Trophoblast cell (in vitro differentiated cells and primary cell): ENCODE measurements at regions not wholly inside any gene's neighbourhood (a gene's known extent, or its start where the extent isn't known, plus 50 kb on each side); places are given as distances from the start of the nearest gene placed in this dataset.

Experiments
- DNase-seq, 2 donors: peaks; one replicate each; pipeline ENCODE4 v3.0.0-alpha.2; 2016
- H2AFZ ChIP-seq: 2 replicates; pipeline ENCODE4 v1.6.1; 2013; ENCODE audit warnings: low read length, moderate library complexity, mild to moderate bottlenecking; ENCODE audit not compliant: insufficient read depth, poor library complexity
- H2AK5ac ChIP-seq: 2 replicates; pipeline ENCODE4 v1.6.1; 2013; ENCODE audit warnings: mild to moderate bottlenecking, low read length
- H2BK120ac ChIP-seq: 2 replicates; pipeline ENCODE4 v1.6.1; 2013; ENCODE audit warnings: low read length, mild to moderate bottlenecking, moderate library complexity; ENCODE audit not compliant: insufficient read depth, poor library complexity
- H2BK12ac ChIP-seq: 2 replicates; pipeline ENCODE4 v1.6.1; 2013; ENCODE audit warnings: mild to moderate bottlenecking, low read length, moderate library complexity
- H2BK5ac ChIP-seq: 2 replicates; pipeline ENCODE4 v1.6.1; 2013; ENCODE audit warnings: low read length, low read depth, moderate library complexity, mild to moderate bottlenecking; ENCODE audit not compliant: poor library complexity
- H3K14ac ChIP-seq: 2 replicates; pipeline ENCODE4 v1.6.1; 2013; ENCODE audit warnings: mild to moderate bottlenecking, low read length
- H3K18ac ChIP-seq: 2 replicates; pipeline ENCODE4 v1.6.1; 2013; ENCODE audit warnings: mild to moderate bottlenecking, low read length
- H3K23ac ChIP-seq: 2 replicates; pipeline ENCODE4 v1.6.1; 2013; ENCODE audit warnings: low read length
- H3K27ac ChIP-seq: 2 replicates; pipeline ENCODE4 v1.5.1; 2013; ENCODE audit warnings: low read depth, mild to moderate bottlenecking, inconsistent platforms, low read length, moderate library complexity
- H3K27me3 ChIP-seq: 2 replicates; pipeline ENCODE4 v1.6.1; 2013; ENCODE audit warnings: inconsistent platforms, mild to moderate bottlenecking, low read length, moderate library complexity; ENCODE audit not compliant: insufficient read depth
- H3K36me3 ChIP-seq, 2 experiments: 1 replicate in 1 of 2; 2 replicates in 1 of 2; pipeline ENCODE4 v1.6.1; 2013; ENCODE audit warnings: low read length in 2 of 2, mild to moderate bottlenecking in 2 of 2, moderate library complexity in 1 of 2; ENCODE audit not compliant: insufficient read depth in 2 of 2, control insufficient read depth in 1 of 2
- H3K4ac ChIP-seq: 2 replicates; pipeline ENCODE4 v1.6.1; 2013; ENCODE audit warnings: low read depth, mild to moderate bottlenecking, low read length, moderate library complexity
- H3K4me1 ChIP-seq, 2 experiments: 1 replicate in 1 of 2; 2 replicates in 1 of 2; pipeline ENCODE4 v1.6.1; 2013; ENCODE audit warnings: low read length in 2 of 2, mild to moderate bottlenecking in 2 of 2, moderate library complexity in 1 of 2; ENCODE audit not compliant: insufficient read depth in 2 of 2, control insufficient read depth in 1 of 2
- H3K4me2 ChIP-seq: 2 replicates; pipeline ENCODE4 v1.6.1; 2013; ENCODE audit warnings: inconsistent platforms, mild to moderate bottlenecking, low read length, moderate library complexity
- H3K4me3 ChIP-seq: 2 replicates; pipeline ENCODE4 v1.5.1; 2013; ENCODE audit warnings: mild to moderate bottlenecking, low read depth, low read length, inconsistent platforms
- H3K79me1 ChIP-seq: one replicate; pipeline ENCODE4 v1.6.1; 2013; ENCODE audit warnings: low read length
- H3K79me2 ChIP-seq: 2 replicates; pipeline ENCODE4 v1.6.1; 2013; ENCODE audit warnings: low read length, mild to moderate bottlenecking; ENCODE audit not compliant: control insufficient read depth, insufficient read depth, poor library complexity
- H3K9ac ChIP-seq: 2 replicates; pipeline ENCODE4 v1.6.1; 2013; ENCODE audit warnings: mild to moderate bottlenecking, low read length
- H3K9me3 ChIP-seq: 2 replicates; pipeline ENCODE4 v1.6.1; 2013; ENCODE audit warnings: low read depth, mild to moderate bottlenecking, control low read depth, inconsistent platforms, low read length; ENCODE audit not compliant: insufficient read depth
- H4K12ac ChIP-seq: 2 replicates; pipeline ENCODE4 v1.6.1; 2013; ENCODE audit warnings: low read depth, mild to moderate bottlenecking, low read length, moderate library complexity
- H4K8ac ChIP-seq: 2 replicates; pipeline ENCODE4 v1.6.1; 2013; ENCODE audit warnings: low read depth, mild to moderate bottlenecking, low read length, moderate library complexity
- H4K91ac ChIP-seq: one replicate; pipeline ENCODE4 v1.6.1; 2013; ENCODE audit warnings: low read depth, mild to moderate bottlenecking, low read length, moderate library complexity
- WGBS: extraction: QIAGEN DNeasy Blood & Tissue Kit; methylation state at CpG from one replicate; pipeline ENCODE4 v1.1.7; 2013; ENCODE audit warnings: missing lambda C conversion rate; ENCODE audit not compliant: insufficient read length, insufficient coverage; ENCODE audit errors: extremely low coverage; 5-methylcytosine and 5-hydroxymethylcytosine counted together

- Histone ChIP-seq H3K4me1 (no peaks in the 10 kb centered on the region), H3K79me2 (no peaks in the 10 kb centered on the region), H3K36me3 (no peaks in the 10 kb centered on the region), H2BK120ac (no peak overlapping the region), H2BK5ac (no peak overlapping the region), H3K14ac (no peak overlapping the region), H3K18ac (no peak overlapping the region), H2BK12ac (no peak overlapping the region), H3K27ac (no peak overlapping the region), H2AFZ (no peak overlapping the region), H3K4me3 (no peak overlapping the region), H3K9ac (no peak overlapping the region), H3K4ac (no peak overlapping the region), H4K91ac (no peak overlapping the region), H2AK5ac (no peak overlapping the region), H3K27me3 (no peaks in the 10 kb centered on the region), H3K79me1 (no peaks in the 10 kb centered on the region), H4K8ac (no peak overlapping the region), H3K4me2 (no peak overlapping the region), H3K23ac (no peak overlapping the region), H3K9me3 (no peaks in the 10 kb centered on the region), H4K12ac (no peak overlapping the region)
- no CpG with 5 or more reads among the region's 11 CpGs for WGBS
- no peak for DNase-seq
Measured at GRCh38 chr22:19628038-19628776, 86.1 kb upstream of the SEPTIN5 start.

GRCh38 chr22:19629331-19629719 is 85.0 kb upstream of the SEPTIN5 start:
- Histone ChIP-seq H3K14ac (no peak overlapping the region), H3K79me2 (no peaks in the 10 kb centered on the region), H2AFZ (no peak overlapping the region), H3K79me1 (no peaks in the 10 kb centered on the region), H3K4ac (no peak overlapping the region), H3K36me3 (no peaks in the 10 kb centered on the region), H3K27ac (no peak overlapping the region), H2BK120ac (no peak overlapping the region), H3K4me2 (no peak overlapping the region), H3K27me3 (no peaks in the 10 kb centered on the region), H3K9me3 (no peaks in the 10 kb centered on the region), H2BK5ac (no peak overlapping the region), H3K23ac (no peak overlapping the region), H3K18ac (no peak overlapping the region), H2AK5ac (no peak overlapping the region), H3K9ac (no peak overlapping the region), H3K4me3 (no peak overlapping the region), H4K8ac (no peak overlapping the region), H4K91ac (no peak overlapping the region), H3K4me1 (no peaks in the 10 kb centered on the region), H2BK12ac (no peak overlapping the region), H4K12ac (no peak overlapping the region)
- no CpG with 5 or more reads among the region's 12 CpGs for WGBS
- DNase-seq: no peak

- Histone ChIP-seq H2AFZ (no peak overlapping the region), H4K8ac (no peak overlapping the region), H3K23ac (no peak overlapping the region), H2AK5ac (no peak overlapping the region), H2BK120ac (no peak overlapping the region), H3K9me3 (no peaks in the 10 kb centered on the region), H3K14ac (no peak overlapping the region), H4K12ac (no peak overlapping the region), H3K4ac (no peak overlapping the region), H3K36me3 (no peaks in the 10 kb centered on the region), H3K18ac (no peak overlapping the region), H2BK12ac (no peak overlapping the region), H3K27me3 (no peaks in the 10 kb centered on the region), H3K79me2 (no peaks in the 10 kb centered on the region), H3K4me1 (no peaks in the 10 kb centered on the region), H2BK5ac (no peak overlapping the region), H3K27ac (no peak overlapping the region), H3K4me2 (no peak overlapping the region), H3K4me3 (no peak overlapping the region), H4K91ac (no peak overlapping the region), H3K9ac (no peak overlapping the region), H3K79me1 (no peaks in the 10 kb centered on the region)
- WGBS: no CpG with 5 or more reads among the region's 13 CpGs
- peak; percentile 79 to 85 for DNase-seq
Measured at GRCh38 chr22:19629720-19630419, 84.4 kb upstream of the SEPTIN5 start.

- DNase-seq: no peak
- no peak overlapping the region for H4K8ac ChIP-seq
- H3K9me3 ChIP-seq: no peaks in the 10 kb centered on the region
- no peak overlapping the region for H2BK5ac ChIP-seq
- no peak overlapping the region for H3K4ac ChIP-seq
- no peak overlapping the region for H2BK12ac ChIP-seq
- no peak overlapping the region for H3K18ac ChIP-seq
- H3K4me2 ChIP-seq: no peak overlapping the region
- no peak overlapping the region for H4K12ac ChIP-seq
- no peaks in the 10 kb centered on the region for H3K79me2 ChIP-seq
- H3K4me3 ChIP-seq: no peak overlapping the region
- H2BK120ac ChIP-seq: no peak overlapping the region
- no peak overlapping the region for H2AK5ac ChIP-seq
- no peak overlapping the region for H3K14ac ChIP-seq
- no peak overlapping the region for H3K27ac ChIP-seq
- H3K36me3 ChIP-seq: no peaks in the 10 kb centered on the region
- H3K79me1 ChIP-seq: no peaks in the 10 kb centered on the region
- no peak overlapping the region for H3K9ac ChIP-seq
- no peaks in the 10 kb centered on the region for H3K4me1 ChIP-seq
- no peak overlapping the region for H2AFZ ChIP-seq
- no peak overlapping the region for H3K23ac ChIP-seq
- WGBS: no CpG with 5 or more reads among the region's 5 CpGs
- H4K91ac ChIP-seq: no peak overlapping the region
- H3K27me3 ChIP-seq: no peaks in the 10 kb centered on the region
Measured at GRCh38 chr22:19630614-19631013, 83.7 kb upstream of the SEPTIN5 start.
